Spinal cord (tissue), 9 donors: ENCODE measurements at regions not wholly inside any gene's neighbourhood (a gene's known extent, or its start where the extent isn't known, plus 50 kb on each side); places are given as distances from the start of the nearest gene placed in this dataset.

Source experiments
- DNase-seq, 6 donors: peaks; one replicate each; pipeline versions ENCODE4 v3.0.0 to v3.0.0-alpha.2; 2013 to 2015; ENCODE audit warnings: low spot score in 6 of 6, low read depth in 4 of 6
- H3K27ac ChIP-seq: one replicate; pipeline ENCODE4 v1.5.1; 2013; ENCODE audit warnings: low read depth, low read length, control low read depth
- H3K27me3 ChIP-seq: one replicate; pipeline ENCODE4 v1.6.1; 2013; ENCODE audit warnings: low read length; ENCODE audit not compliant: control insufficient read depth, insufficient read depth
- H3K36me3 ChIP-seq: one replicate; pipeline ENCODE4 v1.6.1; 2013; ENCODE audit warnings: low read length; ENCODE audit not compliant: control insufficient read depth, insufficient read depth
- H3K4me1 ChIP-seq: one replicate; pipeline ENCODE4 v1.6.1; 2013; ENCODE audit warnings: low read length; ENCODE audit not compliant: control insufficient read depth, insufficient read depth
- H3K4me3 ChIP-seq: one replicate; pipeline ENCODE4 v1.5.1; 2013; ENCODE audit warnings: low read depth, low read length, control low read depth
- H3K9me3 ChIP-seq: one replicate; pipeline ENCODE4 v1.6.1; 2013; ENCODE audit warnings: low read length; ENCODE audit not compliant: control insufficient read depth, insufficient read depth
- WGBS: methylation state at CpG from one replicate; pipeline ENCODE4 v1.1.5; 2013; ENCODE audit warnings: missing lambda C conversion rate; ENCODE audit not compliant: insufficient coverage; 5-methylcytosine and 5-hydroxymethylcytosine counted together
- donor health status: healthy.

DNA sequence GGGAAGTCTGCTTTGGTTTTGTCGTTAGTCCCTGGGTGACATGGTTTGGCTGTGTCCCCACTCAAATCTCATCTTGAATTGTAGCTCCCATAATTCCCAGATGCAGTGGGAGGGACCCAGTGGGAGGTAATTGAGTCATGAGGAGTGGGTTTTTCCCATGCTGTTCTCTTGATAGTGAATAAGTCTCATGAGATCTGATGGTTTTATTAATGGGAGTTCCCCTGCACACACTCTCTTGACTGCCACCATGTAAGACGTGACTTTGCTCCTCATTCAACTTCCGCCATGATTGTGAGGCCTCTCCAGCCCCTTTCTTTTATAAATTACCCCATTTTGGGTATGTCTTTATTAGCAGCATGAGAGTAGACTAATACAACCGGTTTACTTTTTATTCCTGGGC, 405.8 kb upstream of the ID2 start:
- H3K4me3 ChIP-seq = no peak overlapping the region
- DNase-seq = no peak
- H3K9me3 ChIP-seq = peaks cover 2% of the 10 kb centered on the region
- no CpG with 5 or more reads among the region's 4 CpGs for WGBS
- no peaks in the 10 kb centered on the region for H3K36me3 ChIP-seq
- H3K27ac ChIP-seq = no peak overlapping the region
- no peaks in the 10 kb centered on the region for H3K27me3 ChIP-seq
- peaks cover 16% of the 10 kb centered on the region for H3K4me1 ChIP-seq

GRCh38 chr2:8277921-8278571, 403.8 kb upstream of the ID2 start:
- Histone ChIP-seq H3K27ac (peak overlapping the region; percentile 33), H3K9me3 (peaks cover 2% of the 10 kb centered on the region), H3K4me1 (peaks cover 16% of the 10 kb centered on the region), H3K27me3 (no peaks in the 10 kb centered on the region), H3K4me3 (no peak overlapping the region), H3K36me3 (no peaks in the 10 kb centered on the region)
- DNase-seq = peak in 3 of 6 donors; percentile 23 to 91 (median 49)
- 54% methylated on average over 2 of the region's 10 CpGs for WGBS

GRCh38 chr2:8278709-8279354, 403.0 kb upstream of the ID2 start:
- Histone ChIP-seq H3K4me3 (no peak overlapping the region), H3K4me1 (peaks cover 16% of the 10 kb centered on the region), H3K27ac (no peak overlapping the region), H3K36me3 (no peaks in the 10 kb centered on the region), H3K27me3 (no peaks in the 10 kb centered on the region), H3K9me3 (peaks cover 2% of the 10 kb centered on the region)
- 85% methylated on average over 10 of the region's 10 CpGs for WGBS
- DNase-seq = peak in 1 of 6 donors; percentile 33

- H3K27ac ChIP-seq = no peak overlapping the region
Observed at GRCh38 chr2:8279506-8279905, 402.4 kb upstream of the ID2 start.

GRCh38 chr2:8281234-8281633, 400.6 kb upstream of the ID2 start:
- peaks cover 16% of the 10 kb centered on the region for H3K4me1 ChIP-seq
- no peak overlapping the region for H3K27ac ChIP-seq
- no peaks in the 10 kb centered on the region for H3K9me3 ChIP-seq
- H3K36me3 ChIP-seq = no peaks in the 10 kb centered on the region
- H3K4me3 ChIP-seq = no peak overlapping the region
- no peak for DNase-seq
- no peaks in the 10 kb centered on the region for H3K27me3 ChIP-seq
- WGBS = no CpG with 5 or more reads among the region's 4 CpGs

More at GRCh38 chr2:8279506-8279905, 402.4 kb upstream of the ID2 start:
- 94% methylated on average over 3 of the region's 9 CpGs for whole genome bisulfite sequencing
- no peaks in the 10 kb centered on the region for H3K9me3 ChIP-seq
- H3K27me3 ChIP-seq = no peaks in the 10 kb centered on the region
- H3K4me3 ChIP-seq = no peak overlapping the region
- no peaks in the 10 kb centered on the region for H3K36me3 ChIP-seq
- H3K4me1 ChIP-seq = peaks cover 16% of the 10 kb centered on the region
- no peak for DNase-seq

GRCh38 chr2:8281950-8282857, 399.7 kb upstream of the ID2 start:
- Histone ChIP-seq H3K27me3 (no peaks in the 10 kb centered on the region), H3K4me1 (peaks cover 16% of the 10 kb centered on the region), H3K27ac (no peak overlapping the region), H3K36me3 (no peaks in the 10 kb centered on the region), H3K4me3 (no peak overlapping the region), H3K9me3 (no peaks in the 10 kb centered on the region)
- WGBS = 86% methylated on average over 21 of the region's 25 CpGs
- no peak for DNase-seq

- H3K9me3 ChIP-seq = no peaks in the 10 kb centered on the region
- no peaks in the 10 kb centered on the region for H3K27me3 ChIP-seq
- no peak for DNase-seq
- no peak overlapping the region for H3K4me3 ChIP-seq
- H3K27ac ChIP-seq = no peak overlapping the region
- no peaks in the 10 kb centered on the region for H3K36me3 ChIP-seq
- WGBS = 87% methylated on average over 11 of the region's 13 CpGs
- H3K4me1 ChIP-seq = peaks cover 12% of the 10 kb centered on the region
Observed at GRCh38 chr2:8282858-8283252, 399.0 kb upstream of the ID2 start.

- Histone ChIP-seq H3K27me3 (no peaks in the 10 kb centered on the region), H3K27ac (no peak overlapping the region), H3K36me3 (no peaks in the 10 kb centered on the region), H3K4me1 (no peaks in the 10 kb centered on the region), H3K9me3 (no peaks in the 10 kb centered on the region), H3K4me3 (no peak overlapping the region)
- DNase-seq = no peak
- WGBS = 77% methylated on average over 1 of the region's 3 CpGs
Observed at GRCh38 chr2:8285081-8285480, 396.8 kb upstream of the ID2 start.

- H3K9me3 ChIP-seq = no peaks in the 10 kb centered on the region
- H3K4me1 ChIP-seq = no peaks in the 10 kb centered on the region
- H3K36me3 ChIP-seq = no peaks in the 10 kb centered on the region
- DNase-seq = no peak
- no peak overlapping the region for H3K4me3 ChIP-seq
- no peaks in the 10 kb centered on the region for H3K27me3 ChIP-seq
- no peak overlapping the region for H3K27ac ChIP-seq
- 84% methylated on average over 2 of the region's 5 CpGs for WGBS
Observed at GRCh38 chr2:8285898-8286297, 396.0 kb upstream of the ID2 start.
